ENCODE measurements at regions not wholly inside any gene's neighbourhood (a gene's known extent, or its start where the extent isn't known, plus 50 kb on each side); places are given as distances from the start of the nearest gene placed in this dataset.

DNA sequence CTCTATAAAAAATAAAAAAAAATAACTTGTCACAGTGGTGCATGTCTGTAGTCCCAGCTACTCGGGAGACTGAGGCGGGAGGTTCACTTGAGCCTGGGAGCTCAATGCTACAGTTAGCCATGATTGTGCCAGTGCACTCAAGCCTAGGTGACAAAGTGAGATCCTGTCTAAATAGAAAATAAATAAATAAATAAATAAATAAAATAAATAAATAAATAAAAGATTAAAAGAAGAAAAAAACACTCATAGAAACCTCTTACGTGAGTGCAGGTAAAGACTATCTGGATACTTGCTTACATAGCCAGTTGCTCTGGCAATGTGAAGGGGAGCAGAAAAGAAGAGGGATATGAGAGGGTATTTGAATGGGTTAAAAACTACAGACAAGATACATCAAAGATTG is 242.5 kb upstream of the PCDH15 start:
- H3F3A ChIP-seq (ENCODE audit: insufficient read depth, low read depth) = no peaks in the 10 kb centered on the region
- H3K27me3 ChIP-seq (ENCODE audit: insufficient read depth, low read depth) = no peaks in the 10 kb centered on the region
- H3K4me2 ChIP-seq = no peak overlapping the region
- POLR2A ChIA-PET (ENCODE audit: unreplicated experiment) = no interaction called here
- H3K9me2 ChIP-seq (ENCODE audit: insufficient read depth) = no peaks in the 10 kb centered on the region
- no peaks in the 10 kb centered on the region for H3K36me3 ChIP-seq (ENCODE audit: low read depth)
- CTCF ChIA-PET = no interaction called here
- H2AFZ ChIP-seq = no peak overlapping the region
- no peaks in the 10 kb centered on the region for H3K9me3 ChIP-seq (ENCODE audit: insufficient read depth, low read depth)
- no peak overlapping the region for H3K27ac ChIP-seq
- TF ChIP-seq EZH2 (IDR thresholded peaks at IDR 0.05; ENCODE audit: low read depth) = no peak
- TF ChIP-seq, protein P1, sequence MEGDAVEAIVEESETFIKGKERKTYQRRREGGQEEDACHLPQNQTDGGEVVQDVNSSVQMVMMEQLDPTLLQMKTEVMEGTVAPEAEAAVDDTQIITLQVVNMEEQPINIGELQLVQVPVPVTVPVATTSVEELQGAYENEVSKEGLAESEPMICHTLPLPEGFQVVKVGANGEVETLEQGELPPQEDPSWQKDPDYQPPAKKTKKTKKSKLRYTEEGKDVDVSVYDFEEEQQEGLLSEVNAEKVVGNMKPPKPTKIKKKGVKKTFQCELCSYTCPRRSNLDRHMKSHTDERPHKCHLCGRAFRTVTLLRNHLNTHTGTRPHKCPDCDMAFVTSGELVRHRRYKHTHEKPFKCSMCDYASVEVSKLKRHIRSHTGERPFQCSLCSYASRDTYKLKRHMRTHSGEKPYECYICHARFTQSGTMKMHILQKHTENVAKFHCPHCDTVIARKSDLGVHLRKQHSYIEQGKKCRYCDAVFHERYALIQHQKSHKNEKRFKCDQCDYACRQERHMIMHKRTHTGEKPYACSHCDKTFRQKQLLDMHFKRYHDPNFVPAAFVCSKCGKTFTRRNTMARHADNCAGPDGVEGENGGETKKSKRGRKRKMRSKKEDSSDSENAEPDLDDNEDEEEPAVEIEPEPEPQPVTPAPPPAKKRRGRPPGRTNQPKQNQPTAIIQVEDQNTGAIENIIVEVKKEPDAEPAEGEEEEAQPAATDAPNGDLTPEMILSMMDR (conservative IDR thresholded peaks at IDR 0.05) = no peak
- no peaks in the 10 kb centered on the region for H3K4me1 ChIP-seq (replicated peaks; ENCODE audit: insufficient read depth)
- H3K4me3 ChIP-seq = no peak overlapping the region
- no peaks in the 10 kb centered on the region for H3K79me2 ChIP-seq (ENCODE audit: low read depth)
- no TSS peak for BruUV-seq (replicated peaks)
- H4K20me1 ChIP-seq (ENCODE audit: insufficient read depth) = no peaks in the 10 kb centered on the region
- no peak for DNase-seq
- intact Hi-C loops (cut with micrococcal nuclease; ENCODE audit: unreplicated experiment) = no loop called here

DNA sequence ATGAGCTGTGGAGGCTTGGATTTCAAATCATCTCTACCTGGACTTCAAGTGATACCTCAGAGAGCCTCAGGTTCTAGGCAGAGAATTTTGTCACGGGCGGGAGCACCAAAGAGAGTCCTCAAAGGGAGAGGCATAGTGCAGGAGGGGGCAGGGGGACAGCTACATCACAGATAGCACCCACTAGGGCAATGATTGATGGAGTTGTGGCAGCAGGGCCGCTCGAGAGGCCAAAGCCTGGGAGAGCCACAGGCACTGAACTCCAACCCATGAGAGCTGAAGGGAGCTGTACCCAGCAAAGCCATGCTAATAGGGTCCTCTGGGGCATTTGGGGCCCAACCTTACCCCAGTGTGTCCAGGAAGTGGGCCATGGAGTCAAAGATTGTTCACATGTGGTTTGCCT is 232.0 kb upstream of the PCDH15 start:
- Histone ChIP-seq H3K4me3 (no peak overlapping the region), H4K20me1 (ENCODE audit: insufficient read depth) (no peaks in the 10 kb centered on the region), H3K27me3 (ENCODE audit: insufficient read depth, low read depth) (no peaks in the 10 kb centered on the region), H3K27ac (no peak overlapping the region), H3K9me2 (ENCODE audit: insufficient read depth) (0 out of 2 replicates have a peak, but pooled peaks cover 4% of the 10 kb centered on the region), H3K79me2 (ENCODE audit: low read depth) (no peaks in the 10 kb centered on the region), H3K36me3 (ENCODE audit: low read depth) (no peaks in the 10 kb centered on the region), H3K4me2 (no peak overlapping the region), H3K4me1 (replicated peaks; ENCODE audit: insufficient read depth) (no peaks in the 10 kb centered on the region), H3K9me3 (ENCODE audit: insufficient read depth, low read depth) (no peaks in the 10 kb centered on the region), H2AFZ (0 out of 2 replicates have a peak overlapping the region, but pooled peaks have one; percentile 25), H3F3A (ENCODE audit: insufficient read depth, low read depth) (no peaks in the 10 kb centered on the region)
- CTCF ChIA-PET = no interaction called here
- no peak for DNase-seq
- intact Hi-C loops (cut with micrococcal nuclease; ENCODE audit: unreplicated experiment) = no loop called here
- POLR2A ChIA-PET (ENCODE audit: unreplicated experiment) = no interaction called here
- TF ChIP-seq, protein P1 (conservative IDR thresholded peaks at IDR 0.05) = no peak
- TF ChIP-seq EZH2 (IDR thresholded peaks at IDR 0.05; ENCODE audit: low read depth) = no peak
- BruUV-seq (replicated peaks) = no TSS peak

DNA sequence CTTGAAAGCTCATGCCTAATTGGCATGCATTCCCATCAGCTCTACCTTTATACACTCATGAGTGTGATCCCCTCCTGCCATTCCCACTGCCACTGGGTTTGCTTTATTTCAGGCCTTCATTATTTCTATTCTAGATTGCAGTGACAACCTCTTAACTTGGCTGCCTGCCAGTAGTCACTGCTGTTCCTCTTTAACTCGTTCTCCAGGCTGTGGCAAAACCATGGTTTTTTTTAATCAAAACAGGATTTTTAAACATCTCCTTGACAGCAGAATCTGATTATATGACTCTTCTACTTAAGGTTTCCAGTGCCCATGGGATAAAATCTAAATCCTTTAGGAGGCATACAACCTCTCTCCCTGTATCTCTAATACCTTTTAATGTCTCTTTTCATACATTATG is 223.7 kb upstream of the PCDH15 start:
- H3K36me3 ChIP-seq (ENCODE audit: low read depth) = no peaks in the 10 kb centered on the region
- intact Hi-C loops (cut with micrococcal nuclease; ENCODE audit: unreplicated experiment) = no loop called here

More for the DNA sequence above, 223.7 kb upstream of the PCDH15 start:
- Histone ChIP-seq H2AFZ (no peak overlapping the region), H4K20me1 (ENCODE audit: insufficient read depth) (no peaks in the 10 kb centered on the region), H3K4me3 (no peak overlapping the region), H3K27me3 (ENCODE audit: insufficient read depth, low read depth) (no peaks in the 10 kb centered on the region), H3K79me2 (ENCODE audit: low read depth) (no peaks in the 10 kb centered on the region), H3K4me2 (no peak overlapping the region), H3K4me1 (replicated peaks; ENCODE audit: insufficient read depth) (no peaks in the 10 kb centered on the region), H3K27ac (no peak overlapping the region), H3F3A (ENCODE audit: insufficient read depth, low read depth) (no peaks in the 10 kb centered on the region; the same call in 1 of the 2 replicates), H3K9me2 (ENCODE audit: insufficient read depth) (no peaks in the 10 kb centered on the region), H3K9me3 (ENCODE audit: insufficient read depth, low read depth) (no peaks in the 10 kb centered on the region)
- TF ChIP-seq, protein P1 (conservative IDR thresholded peaks at IDR 0.05) = no peak
- TF ChIP-seq EZH2 (IDR thresholded peaks at IDR 0.05; ENCODE audit: low read depth) = no peak
- no peak for DNase-seq
- ChIA-PET CTCF (no interaction called here), POLR2A (ENCODE audit: unreplicated experiment) (no interaction called here)
- no TSS peak for BruUV-seq (replicated peaks)
